Progenitor cell of endocrine pancreas (in vitro differentiated cells): ENCODE measurements at regions not wholly inside any gene's neighbourhood (a gene's known extent, or its start where the extent isn't known, plus 50 kb on each side); places are given as distances from the start of the nearest gene placed in this dataset.
A peak's percentile ranks its signal among the peaks of the same experiment; 100 is the strongest.

Experiments
- DNase-seq: peaks from one replicate; pipeline ENCODE4 v3.0.0; 2021; ENCODE audit warnings: low spot score; ENCODE audit not compliant: unreplicated experiment
- H3K27ac Mint-ChIP-seq: 2 replicates; pipeline ENCODE4 v1.8.0; 2021; ENCODE audit warnings: mild to moderate bottlenecking, moderate library complexity, mixed read lengths
- H3K27me3 Mint-ChIP-seq: 2 replicates; pipeline ENCODE4 v1.8.0; 2021; ENCODE audit warnings: mixed read lengths
- H3K36me3 Mint-ChIP-seq: 2 replicates; pipeline ENCODE4 v1.8.0; 2022; ENCODE audit warnings: mixed read lengths; ENCODE audit not compliant: insufficient read depth
- H3K4me1 Mint-ChIP-seq: 2 replicates; pipeline ENCODE4 v1.8.0; 2021; ENCODE audit warnings: low read depth, mixed read lengths
- H3K4me3 Mint-ChIP-seq: 2 replicates; pipeline ENCODE4 v1.8.0; 2021; ENCODE audit warnings: low read depth, mild to moderate bottlenecking, moderate library complexity, mixed read lengths
- H3K9me3 Mint-ChIP-seq: 2 replicates; pipeline ENCODE4 v1.8.0; 2021; ENCODE audit warnings: low read depth, mixed read lengths
- TF ChIP-seq, protein P1 (sequence below): fragments of 200-600 bp; sonication (generic); IDR thresholded peaks from one replicate; pipeline ENCODE4 v1.5.0; 2021; ENCODE audit warnings: antibody characterized with exemption, mild to moderate bottlenecking; ENCODE audit not compliant: unreplicated experiment

DNA sequence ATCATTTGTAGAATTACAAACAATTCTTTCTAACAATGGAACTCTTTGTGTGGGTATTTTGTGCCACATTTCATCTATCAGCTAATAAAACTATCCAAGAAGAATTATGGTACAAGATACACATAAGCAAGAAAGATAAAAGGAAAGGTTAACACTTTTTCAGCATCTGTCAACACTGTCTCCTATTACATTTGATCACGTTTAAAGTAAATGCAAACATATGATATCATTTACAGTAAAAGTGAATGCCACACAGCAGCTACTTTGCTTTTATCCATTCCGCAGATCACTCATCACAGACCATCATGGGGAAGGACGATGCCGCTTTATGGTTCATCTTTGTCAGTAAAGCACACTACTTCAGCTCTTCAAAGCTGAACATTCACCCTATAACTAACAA, 456.4 kb upstream of the MANEA start:
- Mint-ChIP-seq H3K4me1 (no peaks in the 10 kb centered on the region), H3K27me3 (no peaks in the 10 kb centered on the region), H3K4me3 (no peak overlapping the region), H3K27ac (no peak overlapping the region), H3K36me3 (no peaks in the 10 kb centered on the region), H3K9me3 (no peaks in the 10 kb centered on the region)
- TF ChIP-seq, protein P1, sequence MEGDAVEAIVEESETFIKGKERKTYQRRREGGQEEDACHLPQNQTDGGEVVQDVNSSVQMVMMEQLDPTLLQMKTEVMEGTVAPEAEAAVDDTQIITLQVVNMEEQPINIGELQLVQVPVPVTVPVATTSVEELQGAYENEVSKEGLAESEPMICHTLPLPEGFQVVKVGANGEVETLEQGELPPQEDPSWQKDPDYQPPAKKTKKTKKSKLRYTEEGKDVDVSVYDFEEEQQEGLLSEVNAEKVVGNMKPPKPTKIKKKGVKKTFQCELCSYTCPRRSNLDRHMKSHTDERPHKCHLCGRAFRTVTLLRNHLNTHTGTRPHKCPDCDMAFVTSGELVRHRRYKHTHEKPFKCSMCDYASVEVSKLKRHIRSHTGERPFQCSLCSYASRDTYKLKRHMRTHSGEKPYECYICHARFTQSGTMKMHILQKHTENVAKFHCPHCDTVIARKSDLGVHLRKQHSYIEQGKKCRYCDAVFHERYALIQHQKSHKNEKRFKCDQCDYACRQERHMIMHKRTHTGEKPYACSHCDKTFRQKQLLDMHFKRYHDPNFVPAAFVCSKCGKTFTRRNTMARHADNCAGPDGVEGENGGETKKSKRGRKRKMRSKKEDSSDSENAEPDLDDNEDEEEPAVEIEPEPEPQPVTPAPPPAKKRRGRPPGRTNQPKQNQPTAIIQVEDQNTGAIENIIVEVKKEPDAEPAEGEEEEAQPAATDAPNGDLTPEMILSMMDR = no peak
- DNase-seq = no peak

DNA sequence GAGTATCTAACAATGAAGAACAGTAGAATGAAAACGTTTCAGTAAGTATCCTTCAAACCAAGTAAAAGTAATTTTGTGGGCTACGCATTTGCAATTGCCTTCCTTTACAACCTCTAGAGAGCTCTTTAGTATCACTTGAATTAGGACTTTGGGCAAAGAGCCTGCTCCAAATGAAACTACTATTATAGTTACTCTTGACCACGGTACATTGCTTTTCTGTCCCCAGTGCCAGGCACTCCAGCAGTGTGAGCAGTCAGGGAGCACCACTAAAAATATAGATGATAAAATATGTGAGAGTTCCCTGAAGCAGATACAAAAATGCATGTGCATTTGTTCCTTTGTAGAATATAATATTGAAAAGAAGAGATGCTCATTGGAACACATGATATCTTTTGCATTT, 450.1 kb upstream of the MANEA start:
- Mint-ChIP-seq H3K27me3 (no peaks in the 10 kb centered on the region), H3K4me1 (no peaks in the 10 kb centered on the region), H3K4me3 (no peak overlapping the region), H3K36me3 (no peaks in the 10 kb centered on the region), H3K27ac (no peak overlapping the region), H3K9me3 (no peaks in the 10 kb centered on the region)
- DNase-seq = no peak
- TF ChIP-seq, protein P1 = no peak

DNA sequence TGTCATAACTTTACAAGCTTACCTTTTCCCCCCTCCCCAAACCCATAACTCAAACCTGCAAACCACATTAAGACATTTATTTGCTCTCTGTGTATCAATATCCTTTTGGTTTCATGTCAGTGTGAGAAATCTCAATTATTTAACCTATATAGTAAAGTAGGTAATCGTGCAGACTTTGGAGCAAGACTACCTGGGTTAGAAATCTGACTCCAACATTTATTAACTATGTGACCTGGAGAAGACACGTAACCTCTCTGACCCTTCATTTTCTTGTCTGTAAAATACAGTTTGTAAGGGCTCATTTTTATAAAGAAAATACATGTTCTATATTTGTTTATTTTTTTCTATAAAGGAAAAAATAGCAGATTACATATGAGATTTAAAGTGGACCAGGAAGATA, 448.9 kb upstream of the MANEA start:
- Mint-ChIP-seq H3K4me3 (no peak overlapping the region), H3K27ac (no peak overlapping the region), H3K36me3 (no peaks in the 10 kb centered on the region), H3K27me3 (no peaks in the 10 kb centered on the region), H3K9me3 (no peaks in the 10 kb centered on the region), H3K4me1 (no peaks in the 10 kb centered on the region)
- DNase-seq = no peak
- TF ChIP-seq, protein P1 = no peak

DNA sequence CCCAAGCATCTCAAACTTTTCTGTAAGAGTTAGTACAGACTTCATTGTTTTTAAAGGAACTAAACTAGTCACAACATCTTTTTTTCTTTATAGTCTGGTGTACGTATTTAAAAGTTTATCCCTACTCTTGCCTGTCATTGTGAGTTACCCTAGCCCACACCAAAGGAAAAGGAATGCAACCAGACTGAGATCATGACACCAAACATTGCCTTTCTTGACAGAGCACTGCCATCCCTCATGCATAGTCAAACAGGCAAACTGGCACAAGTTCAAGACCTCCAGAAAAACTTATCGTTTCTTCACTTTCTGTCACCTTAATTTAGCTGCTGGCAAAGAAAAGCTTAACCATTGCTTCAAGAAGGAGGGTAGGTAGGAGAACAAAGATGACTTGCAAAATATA, 448.4 kb upstream of the MANEA start:
- H3K9me3 Mint-ChIP-seq = no peaks in the 10 kb centered on the region
- H3K36me3 Mint-ChIP-seq = no peaks in the 10 kb centered on the region
- TF ChIP-seq, protein P1 = no peak
- H3K27me3 Mint-ChIP-seq = no peaks in the 10 kb centered on the region
- no peak overlapping the region for H3K4me3 Mint-ChIP-seq
- H3K27ac Mint-ChIP-seq = no peak overlapping the region
- no peak for DNase-seq
- H3K4me1 Mint-ChIP-seq = no peaks in the 10 kb centered on the region

DNA sequence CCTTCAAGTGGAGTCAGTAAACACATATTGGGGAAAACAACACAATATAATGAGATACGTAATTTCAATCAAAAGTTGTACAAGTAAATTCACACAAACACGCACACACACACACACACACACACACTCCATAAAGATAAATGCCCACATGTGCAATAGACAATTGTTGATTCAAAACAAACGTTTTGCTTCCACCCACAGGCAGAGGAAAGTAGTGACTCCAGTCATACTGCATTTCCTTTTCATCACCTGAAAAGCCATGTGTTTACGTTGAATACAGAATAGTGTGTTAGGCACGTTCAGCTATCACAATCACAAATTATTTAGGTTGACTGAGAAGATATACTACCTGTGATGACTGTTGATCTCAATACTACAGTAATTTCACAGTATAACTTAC, 443.8 kb upstream of the MANEA start:
- Mint-ChIP-seq H3K4me3 (no peak overlapping the region), H3K27ac (no peak overlapping the region)
- no peak for DNase-seq

More for the DNA sequence above, 443.8 kb upstream of the MANEA start:
- Mint-ChIP-seq H3K27me3 (no peaks in the 10 kb centered on the region), H3K4me1 (no peaks in the 10 kb centered on the region), H3K9me3 (peaks cover 4% of the 10 kb centered on the region), H3K36me3 (no peaks in the 10 kb centered on the region)
- TF ChIP-seq, protein P1 = peak; percentile 35
